Choroid plexus epithelial cell (primary cell): ENCODE measurements at regions not wholly inside any gene's neighbourhood (a gene's known extent, or its start where the extent isn't known, plus 50 kb on each side); places are given as distances from the start of the nearest gene placed in this dataset.
A peak's percentile ranks its signal among the peaks of the same experiment; 100 is the strongest.

Source experiments
- DNase-seq: peaks from one replicate; pipeline ENCODE4 v3.0.0-alpha.2; 2010; ENCODE audit warnings: low read depth
- H3K4me3 ChIP-seq: 2 replicates; pipeline ENCODE4 v1.5.1; 2011; ENCODE audit warnings: low read depth, mild to moderate bottlenecking, control low read depth, low read length, moderate library complexity
- CTCF ChIP-seq: conservative IDR thresholded peaks from 2 replicates; pipeline ENCODE4 v1.5.1; 2011; ENCODE audit warnings: low read depth, mild to moderate bottlenecking, control low read depth, inconsistent platforms, low read length, moderate library complexity

- peak; percentile 54 for DNase-seq
- no peak overlapping the region for H3K4me3 ChIP-seq
- TF ChIP-seq CTCF = no peak
Measured at GRCh38 chr5:143605403-143606005, 202.0 kb upstream of the NR3C1 start.

DNA sequence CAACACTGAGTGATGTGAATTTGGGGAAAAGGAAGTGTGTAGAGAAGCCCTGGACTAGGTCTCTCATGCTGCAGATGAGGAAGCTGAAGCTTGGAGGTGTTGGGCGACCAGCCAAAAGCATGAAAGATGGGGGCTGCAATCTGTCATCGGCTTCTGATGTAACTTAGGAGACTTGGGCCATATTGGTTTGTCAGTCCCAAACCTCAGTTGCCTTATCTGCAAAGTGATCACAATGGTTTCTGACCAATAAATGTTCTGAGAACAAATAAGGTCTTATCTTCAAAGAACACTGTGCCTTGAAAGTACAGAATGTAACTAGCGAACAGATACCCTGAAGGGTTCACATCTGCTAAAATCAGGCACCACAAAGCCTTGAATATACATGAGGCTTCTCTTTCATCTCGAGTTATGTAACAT is 198.4 kb upstream of the NR3C1 start:
- no peak for DNase-seq
- H3K4me3 ChIP-seq = no peak overlapping the region
- TF ChIP-seq CTCF = no peak

GRCh38 chr5:143601357-143601756 is 197.9 kb upstream of the NR3C1 start:
- no peak for TF ChIP-seq CTCF
- H3K4me3 ChIP-seq = no peak overlapping the region
- no peak for DNase-seq

DNA sequence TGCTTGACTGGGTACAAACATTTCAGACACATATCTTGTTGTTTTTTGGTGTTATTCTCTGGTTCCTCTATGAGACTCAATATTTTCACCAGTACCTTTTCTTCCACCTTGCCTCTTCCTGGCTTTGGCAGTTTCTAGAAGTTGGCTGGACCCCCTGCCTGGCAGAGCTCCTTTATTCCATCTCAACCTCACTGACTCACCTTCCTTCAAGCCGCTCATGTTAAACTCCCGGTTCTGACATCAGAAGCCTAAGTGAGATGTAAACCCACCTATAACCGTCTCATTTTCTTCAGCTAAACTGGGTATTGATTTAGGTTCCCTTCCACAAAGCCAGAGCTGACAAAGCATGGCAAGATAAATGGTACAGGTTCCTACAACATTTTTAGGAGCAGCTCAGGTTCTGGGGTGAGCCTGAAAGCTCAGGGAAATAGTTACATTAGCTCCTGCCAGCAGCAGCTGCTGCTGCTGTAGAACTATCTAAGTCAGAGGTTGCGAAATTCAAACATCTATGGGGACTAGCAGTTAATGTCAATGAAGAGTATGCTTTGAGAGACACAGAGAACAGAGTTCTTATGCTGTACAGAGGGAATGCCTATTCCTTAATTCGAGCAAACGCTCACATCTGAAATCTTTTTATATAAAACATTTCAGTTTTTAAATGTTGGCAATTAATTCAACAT is 197.1 kb upstream of the NR3C1 start:
- no peak overlapping the region for H3K4me3 ChIP-seq
- peak; percentile 74 for DNase-seq
- TF ChIP-seq CTCF = no peak

- H3K4me3 ChIP-seq = no peak overlapping the region
- no peak for DNase-seq
- no peak for TF ChIP-seq CTCF
Measured at GRCh38 chr5:143599474-143599873, 196.0 kb upstream of the NR3C1 start.

DNA sequence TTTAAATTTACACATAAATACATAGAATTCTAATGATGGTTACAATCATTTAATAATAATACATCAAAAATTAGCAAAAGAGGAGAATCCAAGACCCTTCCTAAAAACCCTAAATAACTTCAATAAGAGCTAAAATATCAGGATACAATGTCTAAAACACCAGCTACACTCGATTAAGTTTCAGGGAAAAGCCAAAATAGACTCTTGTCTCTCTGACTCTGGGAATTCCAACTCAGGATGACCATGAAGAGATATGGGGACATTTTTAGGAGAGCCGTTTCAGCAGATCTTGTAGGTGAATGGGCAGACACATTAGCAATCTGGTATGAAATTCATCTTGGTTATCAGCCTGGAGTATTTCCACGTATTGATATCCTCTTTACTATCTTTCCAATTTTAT is 193.3 kb upstream of the NR3C1 start:
- no peak for DNase-seq
- TF ChIP-seq CTCF = no peak
- H3K4me3 ChIP-seq = no peak overlapping the region
